ENCODE measurements at regions not wholly inside any gene's neighbourhood (a gene's known extent, or its start where the extent isn't known, plus 50 kb on each side); places are given as distances from the start of the nearest gene placed in this dataset.
A peak's percentile ranks its signal among the peaks of the same experiment; 100 is the strongest.

DNA sequence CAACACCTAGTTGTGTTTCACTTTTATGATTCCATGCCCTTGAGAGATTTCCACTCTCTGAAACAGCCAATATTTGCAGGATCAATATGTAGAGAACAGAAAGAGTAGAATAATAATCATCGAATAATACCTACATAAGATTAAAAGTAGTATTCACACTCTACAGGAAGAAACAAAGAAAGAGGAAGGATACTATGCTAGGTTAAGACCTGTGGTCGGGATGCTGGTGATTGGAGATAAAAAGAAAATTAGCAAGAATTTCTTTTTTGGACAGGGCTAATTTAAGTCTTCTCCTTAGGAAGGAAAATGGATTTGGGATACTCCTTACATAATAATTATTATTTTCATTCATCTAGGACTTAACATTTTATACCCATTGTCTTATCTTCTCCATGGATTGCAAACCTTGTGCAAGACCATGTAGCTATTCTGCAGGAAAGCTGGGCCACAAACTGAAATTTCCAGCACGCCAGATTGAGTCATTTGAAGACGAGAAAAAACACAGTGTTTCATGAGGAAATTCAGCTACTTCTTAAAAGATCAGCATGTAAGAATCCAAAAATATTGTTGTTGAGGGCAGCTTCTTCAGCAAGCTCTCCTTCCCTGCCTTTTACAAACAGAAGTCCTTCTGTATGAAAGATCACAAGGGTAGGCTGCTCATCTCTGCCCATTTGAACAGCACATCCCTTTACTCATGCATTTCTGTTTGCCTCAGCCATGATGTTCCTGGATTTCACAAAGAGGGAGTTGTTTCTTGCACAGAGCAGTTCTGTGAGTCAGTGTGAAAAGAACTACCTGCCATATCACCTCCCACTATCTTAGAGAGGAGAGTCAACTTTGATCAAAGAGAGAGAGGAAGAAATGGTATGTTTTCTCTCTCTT is 90.7 kb downstream of the FAM76B start:
- Mint-ChIP-seq H3K9me3 (no peaks in the 10 kb centered on the region), H3K4me1 (ENCODE audit: low read depth) (peaks cover 18% of the 10 kb centered on the region), H3K27ac (no peak overlapping the region), H3K27me3 (ENCODE audit: insufficient read depth) (peaks cover 12% of the 10 kb centered on the region; the same call in 1 of the 2 replicates), H3K4me3 (no peak overlapping the region), H3K36me3 (ENCODE audit: low read depth) (no peaks in the 10 kb centered on the region)
- TF ChIP-seq, protein P1, sequence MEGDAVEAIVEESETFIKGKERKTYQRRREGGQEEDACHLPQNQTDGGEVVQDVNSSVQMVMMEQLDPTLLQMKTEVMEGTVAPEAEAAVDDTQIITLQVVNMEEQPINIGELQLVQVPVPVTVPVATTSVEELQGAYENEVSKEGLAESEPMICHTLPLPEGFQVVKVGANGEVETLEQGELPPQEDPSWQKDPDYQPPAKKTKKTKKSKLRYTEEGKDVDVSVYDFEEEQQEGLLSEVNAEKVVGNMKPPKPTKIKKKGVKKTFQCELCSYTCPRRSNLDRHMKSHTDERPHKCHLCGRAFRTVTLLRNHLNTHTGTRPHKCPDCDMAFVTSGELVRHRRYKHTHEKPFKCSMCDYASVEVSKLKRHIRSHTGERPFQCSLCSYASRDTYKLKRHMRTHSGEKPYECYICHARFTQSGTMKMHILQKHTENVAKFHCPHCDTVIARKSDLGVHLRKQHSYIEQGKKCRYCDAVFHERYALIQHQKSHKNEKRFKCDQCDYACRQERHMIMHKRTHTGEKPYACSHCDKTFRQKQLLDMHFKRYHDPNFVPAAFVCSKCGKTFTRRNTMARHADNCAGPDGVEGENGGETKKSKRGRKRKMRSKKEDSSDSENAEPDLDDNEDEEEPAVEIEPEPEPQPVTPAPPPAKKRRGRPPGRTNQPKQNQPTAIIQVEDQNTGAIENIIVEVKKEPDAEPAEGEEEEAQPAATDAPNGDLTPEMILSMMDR (IDR thresholded peaks at IDR 0.05) = no peak
- no peak for DNase-seq

DNA sequence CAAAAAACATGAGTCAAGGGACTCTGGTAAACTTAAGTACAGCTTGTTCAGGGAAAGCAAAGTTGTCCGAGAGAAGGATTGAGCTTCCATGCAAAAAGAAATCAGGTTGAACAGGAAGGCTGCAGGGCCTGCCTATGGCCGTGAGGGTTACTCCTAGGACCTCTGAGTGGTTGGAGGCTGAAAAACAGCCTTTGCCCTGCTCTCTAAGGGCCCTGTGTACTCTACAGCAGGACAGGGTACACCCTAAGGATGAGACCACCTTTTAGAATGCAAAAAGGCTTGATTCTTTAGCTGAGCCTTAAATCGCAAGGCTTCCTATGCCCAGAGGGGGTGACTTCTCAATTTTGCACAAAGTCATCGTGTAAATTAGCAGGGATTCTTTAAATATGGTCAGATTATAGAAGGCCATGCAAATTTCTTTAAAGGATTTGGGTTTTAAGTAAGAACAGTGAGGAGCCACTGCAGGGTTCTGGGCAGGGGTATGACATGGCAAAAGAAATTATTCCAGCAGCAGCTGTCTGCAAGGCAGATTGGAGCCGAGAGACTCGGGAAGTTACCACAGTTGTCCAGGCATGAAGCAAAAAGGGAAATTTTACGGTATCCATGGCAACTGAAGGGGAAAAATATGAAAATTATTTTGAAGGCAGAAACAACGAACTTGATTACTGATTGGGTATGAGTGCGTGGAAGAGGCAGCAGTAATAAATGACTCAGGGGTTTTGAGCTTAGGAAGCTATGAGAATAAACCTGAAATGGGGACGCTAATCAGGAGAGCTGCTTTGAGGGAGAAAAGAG is 91.8 kb downstream of the FAM76B start:
- TF ChIP-seq, protein P1 (IDR thresholded peaks at IDR 0.05) = no peak
- Mint-ChIP-seq H3K9me3 (no peaks in the 10 kb centered on the region), H3K27ac (no peak overlapping the region), H3K27me3 (ENCODE audit: insufficient read depth) (peaks cover 12% of the 10 kb centered on the region; the same call in 1 of the 2 replicates), H3K36me3 (ENCODE audit: low read depth) (no peaks in the 10 kb centered on the region), H3K4me1 (ENCODE audit: low read depth) (peaks cover 11% of the 10 kb centered on the region), H3K4me3 (no peak overlapping the region)
- DNase-seq = no peak

DNA sequence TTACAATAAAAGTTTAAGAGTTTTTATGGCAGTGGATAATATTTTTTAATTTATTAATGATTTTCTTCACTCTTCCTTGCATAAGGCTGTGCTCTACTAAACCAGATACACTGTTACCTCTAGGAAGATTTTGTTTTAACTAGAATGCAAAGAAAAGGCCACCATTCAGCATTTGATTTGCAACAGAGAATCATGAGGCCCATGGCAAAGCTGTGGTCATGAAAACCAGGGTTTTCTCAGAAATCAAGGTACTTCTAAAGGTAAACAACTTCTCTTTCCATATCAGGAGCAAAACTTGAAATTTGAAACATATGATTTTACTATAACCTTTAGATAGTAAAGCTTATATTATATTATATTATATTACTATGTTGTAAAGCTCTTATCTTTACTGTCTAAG is 94.4 kb downstream of the FAM76B start:
- TF ChIP-seq, protein P1 (IDR thresholded peaks at IDR 0.05) = no peak
- H3K9me3 Mint-ChIP-seq = no peaks in the 10 kb centered on the region
- peaks cover 3% of the 10 kb centered on the region; the same call in 1 of the 2 replicates for H3K4me1 Mint-ChIP-seq (ENCODE audit: low read depth)
- DNase-seq = no peak
- no peak overlapping the region for H3K27ac Mint-ChIP-seq
- no peaks in the 10 kb centered on the region for H3K36me3 Mint-ChIP-seq (ENCODE audit: low read depth)
- H3K27me3 Mint-ChIP-seq (ENCODE audit: insufficient read depth) = peaks cover 7% of the 10 kb centered on the region; the same call in 1 of the 2 replicates
- H3K4me3 Mint-ChIP-seq = no peak overlapping the region

DNA sequence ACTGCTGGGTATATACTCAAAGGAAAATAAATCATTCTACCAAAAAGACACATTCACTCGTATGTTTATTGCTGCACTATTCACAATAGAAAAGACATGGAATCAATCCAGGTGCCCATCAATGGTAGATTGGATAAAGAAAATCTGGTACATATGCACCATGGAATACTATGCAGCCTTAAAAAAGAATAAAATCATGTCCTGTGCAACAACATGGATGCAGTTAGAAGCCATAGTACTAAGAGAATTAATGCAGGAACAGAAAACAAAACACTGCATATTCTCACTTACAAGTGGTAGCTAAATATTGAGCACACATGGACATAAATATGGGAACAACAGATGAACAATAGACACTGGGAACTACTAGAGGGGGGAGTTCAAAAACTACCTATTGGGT is 96.3 kb downstream of the FAM76B start:
- H3K27ac Mint-ChIP-seq = no peak overlapping the region
- DNase-seq = no peak
- no peaks in the 10 kb centered on the region for H3K36me3 Mint-ChIP-seq (ENCODE audit: low read depth)
- no peak overlapping the region for H3K4me3 Mint-ChIP-seq
- peaks cover 7% of the 10 kb centered on the region; the same call in 1 of the 2 replicates for H3K27me3 Mint-ChIP-seq (ENCODE audit: insufficient read depth)
- H3K4me1 Mint-ChIP-seq (ENCODE audit: low read depth) = no peaks in the 10 kb centered on the region
- TF ChIP-seq, protein P1 (IDR thresholded peaks at IDR 0.05) = no peak
- H3K9me3 Mint-ChIP-seq = no peaks in the 10 kb centered on the region

DNA sequence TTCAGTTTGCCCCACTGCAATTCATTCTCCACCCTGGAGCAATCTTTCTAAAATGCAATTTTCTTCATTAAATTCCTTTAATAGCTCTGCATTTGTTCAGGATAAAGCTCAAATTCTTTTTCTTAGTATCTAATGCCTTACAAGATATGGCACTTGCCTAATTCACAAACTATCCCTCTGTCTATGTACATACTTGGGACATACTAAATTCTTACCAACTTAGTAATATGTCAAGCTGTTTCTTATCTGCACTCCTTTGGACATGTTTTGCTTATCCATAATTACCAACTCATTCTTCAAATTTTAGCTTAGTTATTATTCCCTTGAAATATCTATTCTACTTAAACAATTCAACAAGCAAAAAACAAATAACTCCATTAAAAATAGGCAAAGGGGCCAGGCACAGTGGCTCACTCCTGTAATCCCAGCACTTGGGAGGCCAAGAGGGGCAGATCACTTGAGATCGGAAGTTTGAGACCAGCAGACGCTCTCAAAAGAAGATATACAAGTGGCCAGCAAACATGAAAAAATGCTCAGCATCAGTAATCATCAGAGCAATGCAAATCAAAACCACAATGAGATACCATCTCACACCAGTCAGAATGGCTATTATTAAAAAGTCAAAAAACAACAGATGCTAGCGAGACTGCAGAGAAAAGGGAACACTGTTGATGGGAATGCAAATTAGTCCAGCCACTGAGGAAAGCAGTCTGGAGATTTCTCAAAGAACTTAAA is 96.9 kb downstream of the FAM76B start:
- Mint-ChIP-seq H3K4me3 (no peak overlapping the region), H3K36me3 (ENCODE audit: low read depth) (no peaks in the 10 kb centered on the region), H3K9me3 (no peaks in the 10 kb centered on the region), H3K4me1 (ENCODE audit: low read depth) (no peaks in the 10 kb centered on the region), H3K27me3 (ENCODE audit: insufficient read depth) (peaks cover 3% of the 10 kb centered on the region; the same call in 1 of the 2 replicates), H3K27ac (no peak overlapping the region)
- TF ChIP-seq, protein P1 (IDR thresholded peaks at IDR 0.05) = no peak
- DNase-seq = peak; percentile 33

Measured in HFFc6 (cell line).